ENCODE measurements at regions not wholly inside any gene's neighbourhood (a gene's known extent, or its start where the extent isn't known, plus 50 kb on each side); places are given as distances from the start of the nearest gene placed in this dataset.
"Not testable (repeated sequence)": the region's sequence is repeated elsewhere in the genome, so short reads cannot be mapped to it uniquely, and the experiment has no call there.

- not testable (repeated sequence) for H3K9me3 ChIP-seq (ENCODE audit: control insufficient read depth in 2 of 2, low read length in 2 of 2); H3K4me1 ChIP-seq (ENCODE audit: control insufficient read depth in 2 of 2, insufficient read depth in 2 of 2, low read length in 2 of 2); H3K9ac ChIP-seq (ENCODE audit: low read depth in 1 of 2, low read length in 2 of 2); H3K36me3 ChIP-seq (ENCODE audit: control insufficient read depth in 2 of 2, insufficient read depth in 2 of 2, low read length in 2 of 2); H3K4me3 ChIP-seq (ENCODE audit: low read length in 2 of 2); H3K27ac ChIP-seq (ENCODE audit: low read depth in 2 of 2, low read length in 2 of 2); H3K27me3 ChIP-seq (ENCODE audit: control insufficient read depth in 2 of 2, insufficient read depth in 2 of 2, low read length in 2 of 2)
Observed at GRCh38 chr17:62242076-62242475, 138.3 kb upstream of the EFCAB3 start.

GRCh38 chr17:62239569-62239968 is 140.8 kb upstream of the EFCAB3 start:
- H3K27ac ChIP-seq (ENCODE audit: low read depth in 2 of 2, low read length in 2 of 2); H3K27me3 ChIP-seq (ENCODE audit: control insufficient read depth in 2 of 2, insufficient read depth in 2 of 2, low read length in 2 of 2); H3K36me3 ChIP-seq (ENCODE audit: control insufficient read depth in 2 of 2, insufficient read depth in 2 of 2, low read length in 2 of 2); H3K4me3 ChIP-seq (ENCODE audit: low read length in 2 of 2); H3K9me3 ChIP-seq (ENCODE audit: control insufficient read depth in 2 of 2, low read length in 2 of 2); H3K9ac ChIP-seq (ENCODE audit: low read depth in 1 of 2, low read length in 2 of 2); H3K4me1 ChIP-seq (ENCODE audit: control insufficient read depth in 2 of 2, insufficient read depth in 2 of 2, low read length in 2 of 2): not testable (repeated sequence)

GRCh38 chr17:62238551-62239338 is 141.6 kb upstream of the EFCAB3 start:
- H3K9me3 ChIP-seq (ENCODE audit: control insufficient read depth in 2 of 2, low read length in 2 of 2); H3K36me3 ChIP-seq (ENCODE audit: control insufficient read depth in 2 of 2, insufficient read depth in 2 of 2, low read length in 2 of 2); H3K4me3 ChIP-seq (ENCODE audit: low read length in 2 of 2); H3K27ac ChIP-seq (ENCODE audit: low read depth in 2 of 2, low read length in 2 of 2); H3K27me3 ChIP-seq (ENCODE audit: control insufficient read depth in 2 of 2, insufficient read depth in 2 of 2, low read length in 2 of 2); H3K9ac ChIP-seq (ENCODE audit: low read depth in 1 of 2, low read length in 2 of 2); H3K4me1 ChIP-seq (ENCODE audit: control insufficient read depth in 2 of 2, insufficient read depth in 2 of 2, low read length in 2 of 2): not testable (repeated sequence)

GRCh38 chr17:62233822-62234481 is 146.4 kb upstream of the EFCAB3 start:
- H3K27ac ChIP-seq (ENCODE audit: low read depth in 2 of 2, low read length in 2 of 2); H3K9me3 ChIP-seq (ENCODE audit: control insufficient read depth in 2 of 2, low read length in 2 of 2); H3K4me1 ChIP-seq (ENCODE audit: control insufficient read depth in 2 of 2, insufficient read depth in 2 of 2, low read length in 2 of 2); H3K27me3 ChIP-seq (ENCODE audit: control insufficient read depth in 2 of 2, insufficient read depth in 2 of 2, low read length in 2 of 2); H3K36me3 ChIP-seq (ENCODE audit: control insufficient read depth in 2 of 2, insufficient read depth in 2 of 2, low read length in 2 of 2); H3K4me3 ChIP-seq (ENCODE audit: low read length in 2 of 2); H3K9ac ChIP-seq (ENCODE audit: low read depth in 1 of 2, low read length in 2 of 2): not testable (repeated sequence)

- H3K27me3 ChIP-seq (ENCODE audit: control insufficient read depth in 2 of 2, insufficient read depth in 2 of 2, low read length in 2 of 2); H3K9me3 ChIP-seq (ENCODE audit: control insufficient read depth in 2 of 2, low read length in 2 of 2); H3K4me1 ChIP-seq (ENCODE audit: control insufficient read depth in 2 of 2, insufficient read depth in 2 of 2, low read length in 2 of 2); H3K4me3 ChIP-seq (ENCODE audit: low read length in 2 of 2); H3K27ac ChIP-seq (ENCODE audit: low read depth in 2 of 2, low read length in 2 of 2); H3K36me3 ChIP-seq (ENCODE audit: control insufficient read depth in 2 of 2, insufficient read depth in 2 of 2, low read length in 2 of 2); H3K9ac ChIP-seq (ENCODE audit: low read depth in 1 of 2, low read length in 2 of 2): not testable (repeated sequence)
Observed at GRCh38 chr17:62231293-62231692, 149.1 kb upstream of the EFCAB3 start.

- H3K4me1 ChIP-seq (ENCODE audit: control insufficient read depth in 2 of 2, insufficient read depth in 2 of 2, low read length in 2 of 2); H3K36me3 ChIP-seq (ENCODE audit: control insufficient read depth in 2 of 2, insufficient read depth in 2 of 2, low read length in 2 of 2); H3K27ac ChIP-seq (ENCODE audit: low read depth in 2 of 2, low read length in 2 of 2); H3K9me3 ChIP-seq (ENCODE audit: control insufficient read depth in 2 of 2, low read length in 2 of 2); H3K4me3 ChIP-seq (ENCODE audit: low read length in 2 of 2); H3K9ac ChIP-seq (ENCODE audit: low read depth in 1 of 2, low read length in 2 of 2); H3K27me3 ChIP-seq (ENCODE audit: control insufficient read depth in 2 of 2, insufficient read depth in 2 of 2, low read length in 2 of 2): not testable (repeated sequence)
Observed at GRCh38 chr17:62226610-62227240, 153.6 kb upstream of the EFCAB3 start.

- not testable (repeated sequence) for H3K27ac ChIP-seq (ENCODE audit: low read depth in 2 of 2, low read length in 2 of 2); H3K4me1 ChIP-seq (ENCODE audit: control insufficient read depth in 2 of 2, insufficient read depth in 2 of 2, low read length in 2 of 2); H3K9me3 ChIP-seq (ENCODE audit: control insufficient read depth in 2 of 2, low read length in 2 of 2); H3K9ac ChIP-seq (ENCODE audit: low read depth in 1 of 2, low read length in 2 of 2); H3K36me3 ChIP-seq (ENCODE audit: control insufficient read depth in 2 of 2, insufficient read depth in 2 of 2, low read length in 2 of 2); H3K27me3 ChIP-seq (ENCODE audit: control insufficient read depth in 2 of 2, insufficient read depth in 2 of 2, low read length in 2 of 2); H3K4me3 ChIP-seq (ENCODE audit: low read length in 2 of 2)
Observed at GRCh38 chr17:62223585-62223984, 156.8 kb upstream of the EFCAB3 start.

GRCh38 chr17:62219221-62219899 is 154.3 kb upstream of the MED13 start:
- Histone ChIP-seq H3K27ac (ENCODE audit: low read depth in 2 of 2, low read length in 2 of 2) (no peak overlapping the region), H3K4me3 (ENCODE audit: low read length in 2 of 2) (no peak overlapping the region), H3K4me1 (ENCODE audit: control insufficient read depth in 2 of 2, insufficient read depth in 2 of 2, low read length in 2 of 2) (no peaks in the 10 kb centered on the region), H3K9ac (ENCODE audit: low read depth in 1 of 2, low read length in 2 of 2) (no peak overlapping the region), H3K27me3 (ENCODE audit: control insufficient read depth in 2 of 2, insufficient read depth in 2 of 2, low read length in 2 of 2) (no peaks in the 10 kb centered on the region), H3K9me3 (ENCODE audit: control insufficient read depth in 2 of 2, low read length in 2 of 2) (no peaks in the 10 kb centered on the region), H3K36me3 (ENCODE audit: control insufficient read depth in 2 of 2, insufficient read depth in 2 of 2, low read length in 2 of 2) (no peaks in the 10 kb centered on the region)

- no peaks in the 10 kb centered on the region for H3K36me3 ChIP-seq (ENCODE audit: control insufficient read depth in 2 of 2, insufficient read depth in 2 of 2, low read length in 2 of 2)
- no peaks in the 10 kb centered on the region for H3K4me1 ChIP-seq (ENCODE audit: control insufficient read depth in 2 of 2, insufficient read depth in 2 of 2, low read length in 2 of 2)
- no peak overlapping the region for H3K27ac ChIP-seq (ENCODE audit: low read depth in 2 of 2, low read length in 2 of 2)
- no peaks in the 10 kb centered on the region for H3K27me3 ChIP-seq (ENCODE audit: control insufficient read depth in 2 of 2, insufficient read depth in 2 of 2, low read length in 2 of 2)
- H3K4me3 ChIP-seq (ENCODE audit: low read length in 2 of 2) = no peak overlapping the region
- H3K9me3 ChIP-seq (ENCODE audit: control insufficient read depth in 2 of 2, low read length in 2 of 2) = no peaks in the 10 kb centered on the region
- no peak overlapping the region for H3K9ac ChIP-seq (ENCODE audit: low read depth in 1 of 2, low read length in 2 of 2)
Observed at GRCh38 chr17:62216847-62217246, 151.8 kb upstream of the MED13 start.

GRCh38 chr17:62215891-62216290 is 150.8 kb upstream of the MED13 start:
- H3K36me3 ChIP-seq (ENCODE audit: control insufficient read depth in 2 of 2, insufficient read depth in 2 of 2, low read length in 2 of 2); H3K4me3 ChIP-seq (ENCODE audit: low read length in 2 of 2); H3K27ac ChIP-seq (ENCODE audit: low read depth in 2 of 2, low read length in 2 of 2); H3K9ac ChIP-seq (ENCODE audit: low read depth in 1 of 2, low read length in 2 of 2); H3K27me3 ChIP-seq (ENCODE audit: control insufficient read depth in 2 of 2, insufficient read depth in 2 of 2, low read length in 2 of 2); H3K9me3 ChIP-seq (ENCODE audit: control insufficient read depth in 2 of 2, low read length in 2 of 2); H3K4me1 ChIP-seq (ENCODE audit: control insufficient read depth in 2 of 2, insufficient read depth in 2 of 2, low read length in 2 of 2): not testable (repeated sequence)

Measured in mucosa of rectum (tissue), 2 donors.